GM13976 (cell line): ENCODE measurements at regions not wholly inside any gene's neighbourhood (a gene's known extent, or its start where the extent isn't known, plus 50 kb on each side); places are given as distances from the start of the nearest gene placed in this dataset.

Source experiments
- DNase-seq: peaks from one replicate; pipeline ENCODE4 v3.0.0; 2012; ENCODE audit warnings: low spot score
- CTCF ChIP-seq: IDR thresholded peaks from 2 replicates; pipeline ENCODE4 v1.5.1; 2012; ENCODE audit warnings: borderline replicate concordance, mild to moderate bottlenecking; ENCODE audit not compliant: insufficient read depth; ENCODE audit errors: extremely low read depth, missing control alignments, control extremely low read depth
- in situ Hi-C: fragments of 300-500 bp; cut with MboI; formaldehyde crosslinking; loops from one replicate; pipeline ENCODE4 v1.12.0; 2022; ENCODE audit warnings: low sequenced_read_pairs, mixed read lengths, inconsistent platforms; ENCODE audit not compliant: unreplicated experiment

- no peak for TF ChIP-seq CTCF
- DNase-seq: no peak
- in situ Hi-C loops: no loop called here
These were observed 693.1 kb upstream of the NECTIN3 start for GRCh38 chr3:110378481-110378880.

- in situ Hi-C loops: no loop called here
- DNase-seq: no peak
- TF ChIP-seq CTCF: no peak
These were observed 689.6 kb upstream of the NECTIN3 start for GRCh38 chr3:110381992-110382391.

GRCh38 chr3:110383356-110383755, 688.3 kb upstream of the NECTIN3 start:
- no peak for DNase-seq
- TF ChIP-seq CTCF: no peak
- in situ Hi-C loops: no loop called here

GRCh38 chr3:110384601-110385000, 687.0 kb upstream of the NECTIN3 start:
- in situ Hi-C loops: no loop called here
- no peak for DNase-seq
- no peak for TF ChIP-seq CTCF

- no peak for DNase-seq
- in situ Hi-C loops: no loop called here
- TF ChIP-seq CTCF: no peak
These were observed 682.6 kb upstream of the NECTIN3 start for GRCh38 chr3:110389005-110389404.

GRCh38 chr3:110390372-110390771, 681.2 kb upstream of the NECTIN3 start:
- no peak for DNase-seq
- no peak for TF ChIP-seq CTCF
- in situ Hi-C loops: no loop called here

GRCh38 chr3:110391042-110391441, 680.6 kb upstream of the NECTIN3 start:
- no peak for DNase-seq
- TF ChIP-seq CTCF: no peak
- in situ Hi-C loops: no loop called here
